ENCODE measurements at regions not wholly inside any gene's neighbourhood (a gene's known extent, or its start where the extent isn't known, plus 50 kb on each side); places are given as distances from the start of the nearest gene placed in this dataset.

DNA sequence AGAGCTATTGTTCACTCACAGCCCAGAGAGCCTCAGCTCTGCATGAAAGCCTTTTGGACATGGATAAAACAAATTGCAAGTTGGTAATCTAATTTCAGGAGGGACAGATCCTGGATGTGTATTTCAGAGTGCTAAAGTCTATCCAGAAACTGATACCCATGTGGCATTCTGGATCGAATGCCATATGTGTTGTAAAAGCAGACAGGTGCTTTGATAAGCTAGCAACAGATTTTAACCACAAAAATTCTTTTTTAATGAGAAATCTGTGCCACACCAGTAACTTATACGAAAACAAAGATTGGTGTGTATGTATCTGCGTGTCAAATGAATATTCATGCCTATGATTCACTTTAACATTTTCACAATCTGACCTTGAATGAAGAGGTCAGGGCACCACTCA, 936.6 kb upstream of the MAP3K7 start:
- no peak overlapping the region for H3K4me3 ChIP-seq (ENCODE audit: low read depth, low read length)
- no peak for DNase-seq (ENCODE audit: low read depth)
- TF ChIP-seq, protein P1, sequence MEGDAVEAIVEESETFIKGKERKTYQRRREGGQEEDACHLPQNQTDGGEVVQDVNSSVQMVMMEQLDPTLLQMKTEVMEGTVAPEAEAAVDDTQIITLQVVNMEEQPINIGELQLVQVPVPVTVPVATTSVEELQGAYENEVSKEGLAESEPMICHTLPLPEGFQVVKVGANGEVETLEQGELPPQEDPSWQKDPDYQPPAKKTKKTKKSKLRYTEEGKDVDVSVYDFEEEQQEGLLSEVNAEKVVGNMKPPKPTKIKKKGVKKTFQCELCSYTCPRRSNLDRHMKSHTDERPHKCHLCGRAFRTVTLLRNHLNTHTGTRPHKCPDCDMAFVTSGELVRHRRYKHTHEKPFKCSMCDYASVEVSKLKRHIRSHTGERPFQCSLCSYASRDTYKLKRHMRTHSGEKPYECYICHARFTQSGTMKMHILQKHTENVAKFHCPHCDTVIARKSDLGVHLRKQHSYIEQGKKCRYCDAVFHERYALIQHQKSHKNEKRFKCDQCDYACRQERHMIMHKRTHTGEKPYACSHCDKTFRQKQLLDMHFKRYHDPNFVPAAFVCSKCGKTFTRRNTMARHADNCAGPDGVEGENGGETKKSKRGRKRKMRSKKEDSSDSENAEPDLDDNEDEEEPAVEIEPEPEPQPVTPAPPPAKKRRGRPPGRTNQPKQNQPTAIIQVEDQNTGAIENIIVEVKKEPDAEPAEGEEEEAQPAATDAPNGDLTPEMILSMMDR (conservative IDR thresholded peaks at IDR 0.05; ENCODE audit: low read depth, low read length) = no peak

DNA sequence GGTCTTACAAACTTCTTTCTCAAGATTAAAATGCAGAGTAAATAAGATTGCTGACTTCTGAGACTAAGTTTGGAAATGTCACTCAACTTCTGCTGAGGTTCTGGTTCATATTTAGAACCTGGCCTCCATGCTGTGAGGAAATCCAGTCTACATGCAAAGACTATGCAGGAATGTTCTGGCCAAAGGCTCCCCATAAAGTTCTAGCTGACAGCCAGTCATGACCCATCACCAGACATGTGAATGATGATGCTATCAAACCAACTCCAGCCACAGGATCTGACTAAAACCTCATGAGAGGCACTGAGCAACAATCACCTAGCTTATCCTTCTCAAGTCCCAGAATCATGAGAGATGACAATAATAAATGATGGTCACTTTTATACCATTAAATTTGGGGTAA, 935.1 kb upstream of the MAP3K7 start:
- H3K4me3 ChIP-seq (ENCODE audit: low read depth, low read length) = no peak overlapping the region
- DNase-seq (ENCODE audit: low read depth) = no peak
- TF ChIP-seq, protein P1 (conservative IDR thresholded peaks at IDR 0.05; ENCODE audit: low read depth, low read length) = no peak

DNA sequence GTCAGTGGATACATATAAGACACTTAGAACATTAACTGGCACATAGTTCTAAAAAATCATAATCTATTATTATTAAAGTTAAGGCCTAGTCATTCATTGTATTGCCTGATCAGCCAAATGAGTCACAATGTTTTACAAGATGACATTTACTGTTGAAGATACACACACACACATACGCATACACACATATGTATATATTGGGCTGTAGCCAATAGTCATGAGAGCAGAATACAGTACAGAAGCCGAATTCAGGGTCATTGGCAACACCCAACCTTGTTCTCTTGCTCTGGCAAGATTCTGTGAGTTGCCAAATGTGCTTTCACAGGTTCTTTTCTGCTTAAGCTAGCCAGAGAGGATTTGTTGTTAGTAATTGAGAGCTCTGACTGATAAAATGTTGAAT, 922.8 kb upstream of the MAP3K7 start:
- no peak for DNase-seq (ENCODE audit: low read depth)
- no peak overlapping the region for H3K4me3 ChIP-seq (ENCODE audit: low read depth, low read length)
- TF ChIP-seq, protein P1 (conservative IDR thresholded peaks at IDR 0.05; ENCODE audit: low read depth, low read length) = no peak

DNA sequence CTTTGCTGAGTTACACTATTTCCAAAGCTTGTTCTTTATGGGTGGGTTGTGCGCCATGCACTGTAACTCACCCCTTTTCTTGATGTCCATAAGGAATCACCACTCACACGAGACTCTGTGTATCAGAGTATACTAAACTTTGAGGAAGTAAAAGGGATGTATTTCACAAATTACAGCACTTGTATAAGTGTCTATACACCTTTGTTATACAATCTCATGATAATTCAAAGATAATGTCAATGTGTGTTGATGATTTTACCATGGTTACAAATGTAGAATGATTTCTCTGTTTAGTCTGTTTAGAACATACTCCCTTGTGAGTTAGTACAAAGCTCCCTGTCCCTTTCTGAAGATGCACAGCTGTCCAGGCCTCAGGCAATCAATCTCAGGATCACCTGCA, 922.2 kb upstream of the MAP3K7 start:
- H3K4me3 ChIP-seq (ENCODE audit: low read depth, low read length) = no peak overlapping the region

DNA sequence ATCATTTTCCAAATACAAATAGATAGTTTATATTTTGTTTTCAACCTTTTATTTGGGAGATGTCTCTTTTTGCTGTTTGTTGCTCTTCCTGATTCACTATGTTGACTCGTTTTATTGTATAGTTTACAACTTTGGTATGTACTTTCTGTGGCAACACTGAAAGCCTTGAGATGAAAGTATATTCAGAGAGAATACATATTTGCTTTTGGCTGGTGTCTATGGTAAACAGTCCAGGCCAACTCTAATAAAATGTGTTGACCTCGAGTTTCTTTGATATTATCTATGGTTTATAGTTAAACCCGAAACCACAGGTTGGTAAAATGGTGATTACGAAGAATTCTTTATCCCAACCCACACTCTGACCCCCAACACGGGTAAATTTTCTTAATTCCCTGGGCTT, 919.6 kb upstream of the MAP3K7 start:
- TF ChIP-seq, protein P1 (conservative IDR thresholded peaks at IDR 0.05; ENCODE audit: low read depth, low read length) = no peak
- DNase-seq (ENCODE audit: low read depth) = no peak
- no peak overlapping the region for H3K4me3 ChIP-seq (ENCODE audit: low read depth, low read length)

More for the DNA sequence above, 922.2 kb upstream of the MAP3K7 start:
- TF ChIP-seq, protein P1 (conservative IDR thresholded peaks at IDR 0.05; ENCODE audit: low read depth, low read length) = no peak
- DNase-seq (ENCODE audit: low read depth) = no peak

DNA sequence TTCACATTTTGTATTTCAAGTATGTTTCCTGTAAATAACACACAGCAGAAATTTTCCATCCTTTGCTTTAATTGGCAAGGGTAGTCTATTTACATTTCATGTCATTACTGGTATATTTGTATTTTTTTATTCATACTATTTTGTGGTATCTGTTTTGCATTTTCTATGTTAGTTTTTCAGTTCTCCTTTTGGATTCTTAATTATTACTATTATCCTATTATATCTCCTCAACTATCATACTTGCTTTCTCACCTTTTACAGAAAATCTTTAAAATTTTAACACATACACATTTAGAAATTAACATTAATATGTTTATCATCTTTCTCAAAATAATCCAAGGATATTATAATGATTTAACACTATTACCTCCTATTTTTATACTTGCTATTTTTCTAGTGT, 918.3 kb upstream of the MAP3K7 start:
- DNase-seq (ENCODE audit: low read depth) = no peak
- H3K4me3 ChIP-seq (ENCODE audit: low read depth, low read length) = no peak overlapping the region
- TF ChIP-seq, protein P1 (conservative IDR thresholded peaks at IDR 0.05; ENCODE audit: low read depth, low read length) = no peak

DNA sequence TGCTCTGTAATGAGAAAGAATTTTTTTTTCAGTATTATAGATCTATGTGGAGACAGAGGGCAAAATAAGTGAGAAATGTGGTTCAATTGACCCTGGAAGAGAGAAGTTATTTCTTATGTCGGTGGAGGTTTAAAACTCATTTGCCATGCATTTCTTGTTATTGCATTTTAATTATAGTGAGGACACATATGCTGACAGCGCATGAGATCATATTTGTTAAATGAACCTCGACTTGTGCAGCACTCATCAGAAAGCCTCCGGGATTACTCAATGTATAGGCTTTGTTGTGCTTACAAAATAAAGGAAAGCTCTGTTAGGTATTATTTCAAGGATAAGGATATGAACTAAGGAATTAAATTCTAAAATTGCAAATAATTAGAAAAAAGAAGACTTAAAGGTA, 915.1 kb upstream of the MAP3K7 start:
- DNase-seq (ENCODE audit: low read depth) = no peak
- no peak overlapping the region for H3K4me3 ChIP-seq (ENCODE audit: low read depth, low read length)
- TF ChIP-seq, protein P1 (conservative IDR thresholded peaks at IDR 0.05; ENCODE audit: low read depth, low read length) = no peak
